HG02840 (cell line): ENCODE measurements at regions not wholly inside any gene's neighbourhood (a gene's known extent, or its start where the extent isn't known, plus 50 kb on each side); places are given as distances from the start of the nearest gene placed in this dataset.
A peak's percentile ranks its signal among the peaks of the same experiment; 100 is the strongest.

ENCODE experiments used
- ATAC-seq: cut with Tn5 transposase; IDR thresholded peaks from one replicate; pipeline ENCODE4 v1.9.1; 2021; ENCODE audit warnings: mild to moderate bottlenecking, moderate library complexity, moderate number of reproducible peaks; ENCODE audit not compliant: unreplicated experiment, low FRiP score

- ATAC-seq: no peak
Observed at GRCh38 chr3:66797889-66798560, 200.1 kb upstream of the KBTBD8 start.

- ATAC-seq: no peak
Observed at GRCh38 chr3:66800941-66801545, 197.1 kb upstream of the KBTBD8 start.

- no peak for ATAC-seq
Observed at GRCh38 chr3:66803206-66803605, 194.9 kb upstream of the KBTBD8 start.

GRCh38 chr3:66803721-66804695 lies 194.1 kb upstream of the KBTBD8 start:
- ATAC-seq: no peak

GRCh38 chr3:66808891-66809594 lies 189.1 kb upstream of the KBTBD8 start:
- ATAC-seq: no peak

GRCh38 chr3:66809595-66809958 lies 188.5 kb upstream of the KBTBD8 start:
- no peak for ATAC-seq

GRCh38 chr3:66812136-66812535 lies 186.0 kb upstream of the KBTBD8 start:
- no peak for ATAC-seq

GRCh38 chr3:66812741-66813140 lies 185.4 kb upstream of the KBTBD8 start:
- no peak for ATAC-seq

- no peak for ATAC-seq
Observed at GRCh38 chr3:66816090-66816761, 181.9 kb upstream of the KBTBD8 start.

- ATAC-seq: no peak
Observed at GRCh38 chr3:66817951-66818557, 180.1 kb upstream of the KBTBD8 start.

GRCh38 chr3:66819993-66820501 lies 178.1 kb upstream of the KBTBD8 start:
- ATAC-seq: no peak

GRCh38 chr3:66822186-66823008 lies 175.7 kb upstream of the KBTBD8 start:
- ATAC-seq: peak; percentile 67

- no peak for ATAC-seq
Observed at GRCh38 chr3:66823009-66823397, 175.1 kb upstream of the KBTBD8 start.

GRCh38 chr3:66823532-66823931 lies 174.6 kb upstream of the KBTBD8 start:
- no peak for ATAC-seq

- no peak for ATAC-seq
Observed at GRCh38 chr3:66825375-66825774, 172.7 kb upstream of the KBTBD8 start.

- ATAC-seq: no peak
Observed at GRCh38 chr3:66827726-66828125, 170.4 kb upstream of the KBTBD8 start.

- ATAC-seq: no peak
Observed at GRCh38 chr3:66828303-66828702, 169.8 kb upstream of the KBTBD8 start.

- ATAC-seq: no peak
Observed at GRCh38 chr3:66830301-66830700, 167.8 kb upstream of the KBTBD8 start.

GRCh38 chr3:66831931-66832330 lies 166.2 kb upstream of the KBTBD8 start:
- ATAC-seq: no peak
